ENCODE measurements at regions not wholly inside any gene's neighbourhood (a gene's known extent, or its start where the extent isn't known, plus 50 kb on each side); places are given as distances from the start of the nearest gene placed in this dataset.

DNA sequence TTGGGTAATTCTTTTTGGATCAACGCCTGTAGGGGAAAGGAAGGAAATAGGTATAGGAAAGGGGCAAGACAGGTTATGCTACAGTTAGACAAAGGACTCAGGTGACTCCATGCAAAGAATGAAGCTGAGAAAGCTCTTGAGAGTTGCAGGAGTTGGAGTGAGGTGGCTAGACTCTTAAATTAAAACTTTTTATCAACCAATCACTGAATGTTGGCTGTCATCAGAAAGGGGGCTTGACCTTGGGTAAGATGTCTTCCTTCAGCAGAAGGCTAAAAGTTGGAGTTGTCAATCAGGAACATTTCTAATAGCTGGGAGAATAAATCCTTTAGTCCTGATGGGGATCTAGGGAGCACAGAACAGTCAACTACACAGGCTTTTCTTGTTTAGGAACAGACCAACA, 595.4 kb downstream of the SLC16A7 start:
- Histone ChIP-seq H3K4me1 (ENCODE audit: control insufficient read depth, insufficient read depth, low read length) (no peaks in the 10 kb centered on the region), H3K27ac (ENCODE audit: extremely low read depth, low read depth, low read length) (no peak overlapping the region), H3K9me3 (ENCODE audit: control insufficient read depth, insufficient read depth, low read depth, low read length) (no peaks in the 10 kb centered on the region), H3K4me3 (ENCODE audit: low read depth, low read length) (no peak overlapping the region), H3K36me3 (ENCODE audit: control insufficient read depth in 2 of 2, insufficient read depth in 1 of 2, low read length in 2 of 2) (no peaks in the 10 kb centered on the region)
- no peak for TF ChIP-seq ZNF670 (tag by site-specific recombination; IDR thresholded peaks at IDR 0.05; ENCODE audit: low read depth)
- no peak for TF ChIP-seq ZBTB8A (tag by site-specific recombination; IDR thresholded peaks at IDR 0.05)
- no peak for TF ChIP-seq ZNF2 (tag by site-specific recombination; IDR thresholded peaks at IDR 0.05)
- TF ChIP-seq ZNF664 (tag by site-specific recombination; IDR thresholded peaks at IDR 0.05), result no peak
- no peak for TF ChIP-seq FEZF1 (tag by site-specific recombination; IDR thresholded peaks at IDR 0.05)
- TF ChIP-seq ZNF571 (tag by site-specific recombination; IDR thresholded peaks at IDR 0.05), result no peak
- TF ChIP-seq MEIS1 (CRISPR knock-in tag; IDR thresholded peaks at IDR 0.05; ENCODE audit: borderline replicate concordance), result no peak
- TF ChIP-seq ZNF214 (tag by site-specific recombination; IDR thresholded peaks at IDR 0.05; ENCODE audit: borderline replicate concordance), result no peak
- TF ChIP-seq ZBTB7A (tag by site-specific recombination; IDR thresholded peaks at IDR 0.05; ENCODE audit: low read depth), result no peak
- TF ChIP-seq ZNF585B (tag by site-specific recombination; IDR thresholded peaks at IDR 0.05), result no peak
- ChIA-PET POLR2A (no interaction called here), CTCF (no interaction called here)

DNA sequence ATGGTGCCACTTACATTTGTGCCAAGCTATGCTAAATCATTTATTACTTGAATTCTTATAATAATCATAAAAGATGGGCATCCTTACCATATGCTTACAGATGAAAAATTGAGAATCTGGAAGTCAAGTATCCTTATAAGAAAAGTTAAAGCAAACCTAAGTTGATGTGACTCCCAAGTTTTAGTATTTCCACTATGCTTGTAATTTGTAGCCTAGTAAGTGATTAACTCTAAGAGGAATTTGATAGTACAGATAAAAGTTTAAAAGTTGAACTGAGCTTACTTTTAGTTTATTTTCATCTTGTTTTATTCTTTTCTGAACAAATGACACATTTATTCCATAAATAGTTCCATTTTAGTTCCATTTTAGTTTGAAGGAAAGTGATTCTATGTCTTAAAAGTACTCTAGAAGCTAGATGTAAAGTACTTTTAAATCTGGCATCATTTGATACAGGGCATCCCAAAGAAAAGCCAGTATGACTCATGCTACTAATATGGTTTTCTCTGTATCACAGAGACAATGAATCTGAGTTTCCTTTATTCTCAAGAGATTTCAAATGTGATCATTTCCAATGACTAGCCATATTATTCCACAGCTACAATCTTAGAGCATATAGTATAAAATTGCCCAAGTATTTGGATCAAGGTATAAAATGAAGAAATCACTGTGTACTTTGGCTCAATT, 596.0 kb downstream of the SLC16A7 start:
- Histone ChIP-seq H3K4me1 (ENCODE audit: control insufficient read depth, insufficient read depth, low read length) (no peaks in the 10 kb centered on the region), H3K4me3 (ENCODE audit: low read depth, low read length) (no peak overlapping the region), H3K9me3 (ENCODE audit: control insufficient read depth, insufficient read depth, low read depth, low read length) (no peaks in the 10 kb centered on the region), H3K27ac (ENCODE audit: extremely low read depth, low read depth, low read length) (no peak overlapping the region), H3K36me3 (ENCODE audit: control insufficient read depth in 2 of 2, insufficient read depth in 1 of 2, low read length in 2 of 2) (no peaks in the 10 kb centered on the region)
- POLR2A ChIA-PET, result no interaction called here
- CTCF ChIA-PET, result no interaction called here
- TF ChIP-seq ZNF558 (tag by site-specific recombination; IDR thresholded peaks at IDR 0.05) (no peak), ZNF707 (tag by site-specific recombination; IDR thresholded peaks at IDR 0.05) (no peak), ZNF175 (tag by site-specific recombination; IDR thresholded peaks at IDR 0.05) (no peak), ZNF132 (tag by site-specific recombination; IDR thresholded peaks at IDR 0.05; ENCODE audit: borderline replicate concordance) (no peak), MZF1 (tag by site-specific recombination; IDR thresholded peaks at IDR 0.05; ENCODE audit: borderline replicate concordance) (no peak), SP7 (tag by site-specific recombination; IDR thresholded peaks at IDR 0.05) (no peak), OVOL3 (tag by site-specific recombination; IDR thresholded peaks at IDR 0.05) (no peak), ZNF768 (tag by site-specific recombination; IDR thresholded peaks at IDR 0.05) (no peak), ZNF157 (tag by site-specific recombination; IDR thresholded peaks at IDR 0.05) (no peak), HOXA7 (CRISPR knock-in tag; IDR thresholded peaks at IDR 0.05; ENCODE audit: borderline replicate concordance) (no peak), ZNF114 (tag by site-specific recombination; IDR thresholded peaks at IDR 0.05) (no peak)
- TF ChIP-seq, protein P1, sequence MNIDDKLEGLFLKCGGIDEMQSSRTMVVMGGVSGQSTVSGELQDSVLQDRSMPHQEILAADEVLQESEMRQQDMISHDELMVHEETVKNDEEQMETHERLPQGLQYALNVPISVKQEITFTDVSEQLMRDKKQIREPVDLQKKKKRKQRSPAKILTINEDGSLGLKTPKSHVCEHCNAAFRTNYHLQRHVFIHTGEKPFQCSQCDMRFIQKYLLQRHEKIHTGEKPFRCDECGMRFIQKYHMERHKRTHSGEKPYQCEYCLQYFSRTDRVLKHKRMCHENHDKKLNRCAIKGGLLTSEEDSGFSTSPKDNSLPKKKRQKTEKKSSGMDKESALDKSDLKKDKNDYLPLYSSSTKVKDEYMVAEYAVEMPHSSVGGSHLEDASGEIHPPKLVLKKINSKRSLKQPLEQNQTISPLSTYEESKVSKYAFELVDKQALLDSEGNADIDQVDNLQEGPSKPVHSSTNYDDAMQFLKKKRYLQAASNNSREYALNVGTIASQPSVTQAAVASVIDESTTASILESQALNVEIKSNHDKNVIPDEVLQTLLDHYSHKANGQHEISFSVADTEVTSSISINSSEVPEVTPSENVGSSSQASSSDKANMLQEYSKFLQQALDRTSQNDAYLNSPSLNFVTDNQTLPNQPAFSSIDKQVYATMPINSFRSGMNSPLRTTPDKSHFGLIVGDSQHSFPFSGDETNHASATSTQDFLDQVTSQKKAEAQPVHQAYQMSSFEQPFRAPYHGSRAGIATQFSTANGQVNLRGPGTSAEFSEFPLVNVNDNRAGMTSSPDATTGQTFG (tag by site-specific recombination; IDR thresholded peaks at IDR 0.05; ENCODE audit: borderline replicate concordance), result no peak
- TF ChIP-seq, protein P2, sequence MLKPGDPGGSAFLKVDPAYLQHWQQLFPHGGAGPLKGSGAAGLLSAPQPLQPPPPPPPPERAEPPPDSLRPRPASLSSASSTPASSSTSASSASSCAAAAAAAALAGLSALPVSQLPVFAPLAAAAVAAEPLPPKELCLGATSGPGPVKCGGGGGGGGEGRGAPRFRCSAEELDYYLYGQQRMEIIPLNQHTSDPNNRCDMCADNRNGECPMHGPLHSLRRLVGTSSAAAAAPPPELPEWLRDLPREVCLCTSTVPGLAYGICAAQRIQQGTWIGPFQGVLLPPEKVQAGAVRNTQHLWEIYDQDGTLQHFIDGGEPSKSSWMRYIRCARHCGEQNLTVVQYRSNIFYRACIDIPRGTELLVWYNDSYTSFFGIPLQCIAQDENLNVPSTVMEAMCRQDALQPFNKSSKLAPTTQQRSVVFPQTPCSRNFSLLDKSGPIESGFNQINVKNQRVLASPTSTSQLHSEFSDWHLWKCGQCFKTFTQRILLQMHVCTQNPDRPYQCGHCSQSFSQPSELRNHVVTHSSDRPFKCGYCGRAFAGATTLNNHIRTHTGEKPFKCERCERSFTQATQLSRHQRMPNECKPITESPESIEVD (tag by site-specific recombination; IDR thresholded peaks at IDR 0.05), result no peak
- TF ChIP-seq, protein P3, sequence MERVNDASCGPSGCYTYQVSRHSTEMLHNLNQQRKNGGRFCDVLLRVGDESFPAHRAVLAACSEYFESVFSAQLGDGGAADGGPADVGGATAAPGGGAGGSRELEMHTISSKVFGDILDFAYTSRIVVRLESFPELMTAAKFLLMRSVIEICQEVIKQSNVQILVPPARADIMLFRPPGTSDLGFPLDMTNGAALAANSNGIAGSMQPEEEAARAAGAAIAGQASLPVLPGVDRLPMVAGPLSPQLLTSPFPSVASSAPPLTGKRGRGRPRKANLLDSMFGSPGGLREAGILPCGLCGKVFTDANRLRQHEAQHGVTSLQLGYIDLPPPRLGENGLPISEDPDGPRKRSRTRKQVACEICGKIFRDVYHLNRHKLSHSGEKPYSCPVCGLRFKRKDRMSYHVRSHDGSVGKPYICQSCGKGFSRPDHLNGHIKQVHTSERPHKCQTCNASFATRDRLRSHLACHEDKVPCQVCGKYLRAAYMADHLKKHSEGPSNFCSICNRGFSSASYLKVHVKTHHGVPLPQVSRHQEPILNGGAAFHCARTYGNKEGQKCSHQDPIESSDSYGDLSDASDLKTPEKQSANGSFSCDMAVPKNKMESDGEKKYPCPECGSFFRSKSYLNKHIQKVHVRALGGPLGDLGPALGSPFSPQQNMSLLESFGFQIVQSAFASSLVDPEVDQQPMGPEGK (tag by site-specific recombination; IDR thresholded peaks at IDR 0.05), result no peak
- TF ChIP-seq, protein P4, sequence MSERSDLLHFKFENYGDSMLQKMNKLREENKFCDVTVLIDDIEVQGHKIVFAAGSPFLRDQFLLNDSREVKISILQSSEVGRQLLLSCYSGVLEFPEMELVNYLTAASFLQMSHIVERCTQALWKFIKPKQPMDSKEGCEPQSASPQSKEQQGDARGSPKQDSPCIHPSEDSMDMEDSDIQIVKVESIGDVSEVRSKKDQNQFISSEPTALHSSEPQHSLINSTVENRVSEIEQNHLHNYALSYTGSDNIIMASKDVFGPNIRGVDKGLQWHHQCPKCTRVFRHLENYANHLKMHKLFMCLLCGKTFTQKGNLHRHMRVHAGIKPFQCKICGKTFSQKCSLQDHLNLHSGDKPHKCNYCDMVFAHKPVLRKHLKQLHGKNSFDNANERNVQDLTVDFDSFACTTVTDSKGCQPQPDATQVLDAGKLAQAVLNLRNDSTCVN (tag by site-specific recombination; optimal IDR thresholded peaks at IDR 0.05), result no peak
- TF ChIP-seq, protein P5, sequence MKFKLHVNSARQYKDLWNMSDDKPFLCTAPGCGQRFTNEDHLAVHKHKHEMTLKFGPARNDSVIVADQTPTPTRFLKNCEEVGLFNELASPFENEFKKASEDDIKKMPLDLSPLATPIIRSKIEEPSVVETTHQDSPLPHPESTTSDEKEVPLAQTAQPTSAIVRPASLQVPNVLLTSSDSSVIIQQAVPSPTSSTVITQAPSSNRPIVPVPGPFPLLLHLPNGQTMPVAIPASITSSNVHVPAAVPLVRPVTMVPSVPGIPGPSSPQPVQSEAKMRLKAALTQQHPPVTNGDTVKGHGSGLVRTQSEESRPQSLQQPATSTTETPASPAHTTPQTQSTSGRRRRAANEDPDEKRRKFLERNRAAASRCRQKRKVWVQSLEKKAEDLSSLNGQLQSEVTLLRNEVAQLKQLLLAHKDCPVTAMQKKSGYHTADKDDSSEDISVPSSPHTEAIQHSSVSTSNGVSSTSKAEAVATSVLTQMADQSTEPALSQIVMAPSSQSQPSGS (tag by site-specific recombination; IDR thresholded peaks at IDR 0.05; ENCODE audit: low read depth), result no peak
- TF ChIP-seq, protein P6, sequence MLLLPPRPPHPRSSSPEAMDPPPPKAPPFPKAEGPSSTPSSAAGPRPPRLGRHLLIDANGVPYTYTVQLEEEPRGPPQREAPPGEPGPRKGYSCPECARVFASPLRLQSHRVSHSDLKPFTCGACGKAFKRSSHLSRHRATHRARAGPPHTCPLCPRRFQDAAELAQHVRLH (tag by site-specific recombination; IDR thresholded peaks at IDR 0.05), result no peak

Measured in HEK293 (cell line).